ENCODE measurements at regions not wholly inside any gene's neighbourhood (a gene's known extent, or its start where the extent isn't known, plus 50 kb on each side); places are given as distances from the start of the nearest gene placed in this dataset.

DNA sequence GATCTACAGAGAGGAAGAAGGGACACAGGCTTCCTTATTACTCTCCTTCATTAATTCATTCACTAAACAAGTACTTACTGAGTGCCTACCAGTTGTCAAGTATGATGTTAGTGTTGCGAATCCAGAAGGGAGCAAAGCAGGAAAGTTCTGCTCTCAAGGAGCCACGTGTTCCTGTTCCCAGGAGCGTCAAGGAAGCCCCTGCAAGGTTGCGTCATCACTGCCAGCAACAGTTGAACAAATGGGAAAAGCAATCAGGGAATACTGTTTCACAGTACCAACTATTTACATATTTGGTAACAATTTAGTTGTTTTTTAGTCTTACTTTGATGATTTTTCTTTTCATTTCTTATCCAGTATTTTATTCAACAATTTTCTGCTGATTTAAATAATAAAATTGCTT is 310.0 kb downstream of the FOXA2 start:
- TF ChIP-seq POLR2A (IDR thresholded peaks at IDR 0.05), result no peak
- TF ChIP-seq, protein P1, sequence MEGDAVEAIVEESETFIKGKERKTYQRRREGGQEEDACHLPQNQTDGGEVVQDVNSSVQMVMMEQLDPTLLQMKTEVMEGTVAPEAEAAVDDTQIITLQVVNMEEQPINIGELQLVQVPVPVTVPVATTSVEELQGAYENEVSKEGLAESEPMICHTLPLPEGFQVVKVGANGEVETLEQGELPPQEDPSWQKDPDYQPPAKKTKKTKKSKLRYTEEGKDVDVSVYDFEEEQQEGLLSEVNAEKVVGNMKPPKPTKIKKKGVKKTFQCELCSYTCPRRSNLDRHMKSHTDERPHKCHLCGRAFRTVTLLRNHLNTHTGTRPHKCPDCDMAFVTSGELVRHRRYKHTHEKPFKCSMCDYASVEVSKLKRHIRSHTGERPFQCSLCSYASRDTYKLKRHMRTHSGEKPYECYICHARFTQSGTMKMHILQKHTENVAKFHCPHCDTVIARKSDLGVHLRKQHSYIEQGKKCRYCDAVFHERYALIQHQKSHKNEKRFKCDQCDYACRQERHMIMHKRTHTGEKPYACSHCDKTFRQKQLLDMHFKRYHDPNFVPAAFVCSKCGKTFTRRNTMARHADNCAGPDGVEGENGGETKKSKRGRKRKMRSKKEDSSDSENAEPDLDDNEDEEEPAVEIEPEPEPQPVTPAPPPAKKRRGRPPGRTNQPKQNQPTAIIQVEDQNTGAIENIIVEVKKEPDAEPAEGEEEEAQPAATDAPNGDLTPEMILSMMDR (IDR thresholded peaks at IDR 0.05), result no peak

Data from testis (tissue), 2 donors.